ENCODE measurements at regions not wholly inside any gene's neighbourhood (a gene's known extent, or its start where the extent isn't known, plus 50 kb on each side); places are given as distances from the start of the nearest gene placed in this dataset.

GRCh38 chr7:4479367-4480039, 202.6 kb upstream of the FOXK1 start:
- Histone ChIP-seq H3K4me1 (ENCODE audit: insufficient read depth, low read length) (no peaks in the 10 kb centered on the region), H2AFZ (ENCODE audit: low read length) (no peak overlapping the region), H3K4me3 (replicated peaks in 1 of 3; ENCODE audit: insufficient read depth in 1 of 3, low read depth in 2 of 3, low read length in 3 of 3) (no peak overlapping the region), H3K27me3 (ENCODE audit: control insufficient read depth in 1 of 2, insufficient read depth in 2 of 2, low read length in 2 of 2) (no peaks in the 10 kb centered on the region), H3K27ac (ENCODE audit: extremely low read length, insufficient read depth, low read length) (no peak overlapping the region), H3K36me3 (replicated peaks in 1 of 2; ENCODE audit: control insufficient read depth in 1 of 2, insufficient read depth in 2 of 2, low read length in 2 of 2) (no peaks in the 10 kb centered on the region), H3K9ac (ENCODE audit: insufficient read depth, low read depth, low read length) (no peak overlapping the region), H3K9me3 (ENCODE audit: low read length) (peaks cover 13% of the 10 kb centered on the region), H3K4me2 (ENCODE audit: low read depth, low read length) (no peak overlapping the region), H3K79me2 (ENCODE audit: insufficient read depth, low read length) (no peaks in the 10 kb centered on the region), H4K20me1 (ENCODE audit: insufficient read depth, low read length) (no peaks in the 10 kb centered on the region)
- ChIA-PET POLR2A (no interaction called here), CTCF (ENCODE audit: low intra/inter-chr PET ratio, low total read pairs) (interaction anchor here (0.7 to 1.6 kb wide), 3 partner anchors 253 to 376 kb away, joined by 3 to 6 read pairs (median 3); no protein-coding TSS in a partner anchor)
- FAIRE-seq (peak; percentile 89), ATAC-seq (peak; percentile 90), DNase-seq (ENCODE audit: low spot score) (peak; percentile 72)
- BruUV-seq (replicated peaks): no TSS peak
- intact Hi-C loops (cut with micrococcal nuclease; ENCODE audit: unreplicated experiment): loop anchor here (10.0 kb wide), 1 partner anchor 245 kb away; no protein-coding TSS in a partner anchor
- 29% methylated on average over 11 of the region's 12 CpGs for WGBS (ENCODE audit: low lambda C conversion rate)
- in situ Hi-C loops (cut with HindIII; ENCODE audit: extremely low pct_ligation_motif_present, low pct_unique_long_range_greater_than_20kb): loop anchor here (10.0 kb wide), 1 partner anchor 255 kb away; no protein-coding TSS in a partner anchor
- TF ChIP-seq CTCF (CRISPR knock-in tag; IDR thresholded peaks at IDR 0.05): peak; percentile 77
- TF ChIP-seq AGO1 (IDR thresholded peaks at IDR 0.05; ENCODE audit: low read depth, low read length, poor library complexity, severe bottlenecking): no peak
- no peak for TF ChIP-seq TFDP1 (CRISPR knock-in tag; IDR thresholded peaks at IDR 0.05; ENCODE audit: borderline replicate concordance)
- TF ChIP-seq ZNF891 (CRISPR knock-in tag; IDR thresholded peaks at IDR 0.05): no peak
- peak; percentile 36; the same call in 1 of the 2 replicates for TF ChIP-seq ZBTB40 (IDR thresholded peaks at IDR 0.05)
- peak; percentile 97 for TF ChIP-seq ZBTB40 (CRISPR knock-in tag; IDR thresholded peaks at IDR 0.05)
- TF ChIP-seq NRL (CRISPR knock-in tag; IDR thresholded peaks at IDR 0.05; ENCODE audit: borderline replicate concordance): no peak
- TF ChIP-seq SMC3 (IDR thresholded peaks at IDR 0.05; ENCODE audit: low read length): peak; percentile 66; the same call in 1 of the 2 replicates
- no peak for TF ChIP-seq ONECUT2 (CRISPR knock-in tag; IDR thresholded peaks at IDR 0.05)
- no peak for TF ChIP-seq HDAC2 (CRISPR knock-in tag; IDR thresholded peaks at IDR 0.05)
- 0 out of 2 replicates have a peak, but pooled peaks have one; percentile 32 for TF ChIP-seq RAD21 (CRISPR knock-in tag; IDR thresholded peaks at IDR 0.05)
- TF ChIP-seq STAG1 (CRISPR knock-in tag; IDR thresholded peaks at IDR 0.05): peak; percentile 75
- TF ChIP-seq AKAP8 (CRISPR knock-in tag; IDR thresholded peaks at IDR 0.05): no peak

Data from HepG2 (cell line).